Peyer's patch (tissue), 4 donors: ENCODE measurements at regions not wholly inside any gene's neighbourhood (a gene's known extent, or its start where the extent isn't known, plus 50 kb on each side); places are given as distances from the start of the nearest gene placed in this dataset.
A peak's percentile ranks its signal among the peaks of the same experiment; 100 is the strongest.

Source experiments
- DNase-seq, 3 donors: peaks; one replicate each; pipeline ENCODE4 v3.0.0-alpha.2; 2017 to 2019
- H3K27ac ChIP-seq, 4 donors: fragments of 200-600 bp; sonication (generic); one replicate each; pipeline ENCODE4 v1.5.1; 2016 to 2019
- H3K27me3 ChIP-seq, 2 donors: fragments of 200-600 bp; sonication (generic); one replicate each; pipeline ENCODE4 v1.5.1; 2019
- H3K36me3 ChIP-seq, 3 donors: fragments of 200-600 bp; sonication (generic); one replicate each; pipeline ENCODE4 v1.5.1; 2016 to 2019
- H3K4me1 ChIP-seq, 4 donors: fragments of 200-600 bp; sonication (generic); one replicate each; pipeline ENCODE4 v1.5.1; 2016 to 2019
- H3K4me3 ChIP-seq, 4 donors: fragments of 200-600 bp; sonication (generic); 1 replicate in 3 of 4; 2 replicates in 1 of 4; pipeline ENCODE4 v1.5.1; 2016 to 2019; ENCODE audit warnings: mild to moderate bottlenecking in 1 of 4
- H3K9me3 ChIP-seq, 4 donors: fragments of 200-600 bp; sonication (generic); one replicate each; pipeline ENCODE4 v1.5.1; 2016 to 2019; ENCODE audit warnings: mild to moderate bottlenecking in 1 of 4
- CTCF ChIP-seq, 6 experiments: fragments of 450-650 bp in 4 of 6; fragments of 200-600 bp in 2 of 6; sonication (generic) in 1 of 6; IDR thresholded peaks; one replicate each; pipeline ENCODE4 v1.5.1; 2017 to 2019; ENCODE audit warnings: antibody characterized with exemption in 6 of 6, mild to moderate bottlenecking in 3 of 6, moderate library complexity in 1 of 6
- POLR2A ChIP-seq, 2 donors: fragments of 450-650 bp; IDR thresholded peaks; one replicate each; pipeline ENCODE4 v1.5.1; 2017; ENCODE audit warnings: antibody characterized with exemption in 2 of 2, mild to moderate bottlenecking in 2 of 2, moderate library complexity in 2 of 2

GRCh38 chr1:5781079-5781478 lies 211.1 kb downstream of the NPHP4 start:
- H3K4me1 ChIP-seq: no peaks in the 10 kb centered on the region
- H3K36me3 ChIP-seq: no peaks in the 10 kb centered on the region
- TF ChIP-seq POLR2A (IDR thresholded peaks at IDR 0.05) (no peak), CTCF (IDR thresholded peaks at IDR 0.05) (no peak)

GRCh38 chr1:5780324-5780716 lies 211.9 kb downstream of the NPHP4 start:
- TF ChIP-seq POLR2A (IDR thresholded peaks at IDR 0.05) (no peak), CTCF (IDR thresholded peaks at IDR 0.05) (no peak)
- no peaks in the 10 kb centered on the region for H3K27me3 ChIP-seq
- DNase-seq: no peak
- H3K36me3 ChIP-seq: no peaks in the 10 kb centered on the region
- H3K4me3 ChIP-seq: no peak overlapping the region
- H3K27ac ChIP-seq: no peak overlapping the region
- H3K9me3 ChIP-seq: no peaks in the 10 kb centered on the region
- H3K4me1 ChIP-seq: no peaks in the 10 kb centered on the region

More at GRCh38 chr1:5781079-5781478, 211.1 kb downstream of the NPHP4 start:
- H3K27ac ChIP-seq: no peak overlapping the region
- no peaks in the 10 kb centered on the region for H3K27me3 ChIP-seq
- no peak for DNase-seq
- H3K4me3 ChIP-seq: no peak overlapping the region
- H3K9me3 ChIP-seq: no peaks in the 10 kb centered on the region

GRCh38 chr1:5779608-5780323 lies 212.5 kb downstream of the NPHP4 start:
- H3K27me3 ChIP-seq: no peaks in the 10 kb centered on the region
- no peak overlapping the region for H3K27ac ChIP-seq
- no peaks in the 10 kb centered on the region for H3K36me3 ChIP-seq
- H3K4me1 ChIP-seq: no peaks in the 10 kb centered on the region
- H3K9me3 ChIP-seq: no peaks in the 10 kb centered on the region
- peak in 1 of 3 donors; percentile 8 for DNase-seq
- TF ChIP-seq POLR2A (IDR thresholded peaks at IDR 0.05) (no peak), CTCF (IDR thresholded peaks at IDR 0.05) (no peak)
- H3K4me3 ChIP-seq: no peak overlapping the region

DNA sequence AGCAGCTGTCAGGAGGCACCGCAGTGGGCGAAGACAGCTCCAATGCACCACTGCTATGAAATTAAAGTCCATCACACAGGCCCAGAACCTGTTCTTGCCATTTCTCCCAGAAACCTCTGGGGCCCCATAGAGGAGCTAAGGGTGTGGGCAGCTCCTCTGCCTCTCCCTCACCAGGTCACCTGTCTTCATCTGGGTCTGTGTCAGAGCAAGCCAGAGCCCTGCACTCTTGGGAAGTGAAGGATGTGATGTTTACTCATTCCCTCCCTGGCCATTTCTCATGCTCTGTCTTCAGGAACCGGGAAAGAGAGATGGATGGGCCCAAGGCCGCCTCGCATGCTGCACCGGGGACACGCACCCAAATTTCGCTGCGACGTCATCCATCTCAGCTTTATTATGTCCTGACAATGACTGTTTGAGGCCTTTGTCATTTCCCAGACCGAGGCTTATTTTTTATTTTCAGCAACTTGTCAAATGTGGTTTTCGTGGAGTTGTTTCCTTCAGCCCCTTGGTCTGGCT lies 216.1 kb downstream of the NPHP4 start:
- H3K27me3 ChIP-seq: no peaks in the 10 kb centered on the region
- H3K4me3 ChIP-seq: no peak overlapping the region
- H3K4me1 ChIP-seq: no peaks in the 10 kb centered on the region
- no peaks in the 10 kb centered on the region for H3K9me3 ChIP-seq
- H3K27ac ChIP-seq: no peak overlapping the region
- TF ChIP-seq POLR2A (IDR thresholded peaks at IDR 0.05) (no peak), CTCF (IDR thresholded peaks at IDR 0.05) (no peak)
- no peaks in the 10 kb centered on the region for H3K36me3 ChIP-seq
- peak in 1 of 3 donors; percentile 10 for DNase-seq

GRCh38 chr1:5774019-5774418 lies 218.2 kb downstream of the NPHP4 start:
- Histone ChIP-seq H3K27ac (no peak overlapping the region), H3K4me3 (no peak overlapping the region), H3K36me3 (no peaks in the 10 kb centered on the region), H3K4me1 (no peaks in the 10 kb centered on the region), H3K9me3 (no peaks in the 10 kb centered on the region), H3K27me3 (no peaks in the 10 kb centered on the region)
- TF ChIP-seq CTCF (IDR thresholded peaks at IDR 0.05) (no peak), POLR2A (IDR thresholded peaks at IDR 0.05) (no peak)
- DNase-seq: no peak
